Liver (tissue), 3 donors: ENCODE measurements at regions not wholly inside any gene's neighbourhood (a gene's known extent, or its start where the extent isn't known, plus 50 kb on each side); places are given as distances from the start of the nearest gene placed in this dataset.

Experiments
- CTCF ChIP-seq: fragments of 150-350 bp; IDR thresholded peaks from 2 replicates; pipeline ENCODE4 v1.5.1; 2017; ENCODE audit warnings: improper control_type of control experiment, low read depth, low read length; ENCODE audit not compliant: missing input control
- HNF4A ChIP-seq, 2 donors: conservative IDR thresholded peaks; 2 replicates each; pipeline ENCODE4 v1.6.1; 2016; ENCODE audit warnings: antibody characterized with exemption in 2 of 2, mild to moderate bottlenecking in 2 of 2
- JUND ChIP-seq, 2 donors: IDR thresholded peaks; 2 replicates each; pipeline ENCODE4 v1.6.1; 2016; ENCODE audit warnings: antibody characterized with exemption in 2 of 2
- RAD21 ChIP-seq, 2 donors: IDR thresholded peaks; 2 replicates each; pipeline ENCODE4 v1.6.1; 2016; ENCODE audit warnings: antibody characterized with exemption in 2 of 2, mild to moderate bottlenecking in 2 of 2
- RXRA ChIP-seq, 2 donors: IDR thresholded peaks; 2 replicates each; pipeline ENCODE4 v1.6.1; 2017 to 2018; ENCODE audit warnings: antibody characterized with exemption in 2 of 2, mild to moderate bottlenecking in 1 of 2
- SP1 ChIP-seq: IDR thresholded peaks from 2 replicates; pipeline ENCODE4 v1.6.1; 2018; ENCODE audit warnings: antibody characterized with exemption, mild to moderate bottlenecking
- YY1 ChIP-seq: IDR thresholded peaks from 2 replicates; pipeline ENCODE4 v1.6.1; 2016; ENCODE audit warnings: antibody characterized with exemption, mild to moderate bottlenecking
- TF ChIP-seq, protein P1 (sequence below): IDR thresholded peaks from 2 replicates; pipeline ENCODE4 v1.6.1; 2016; ENCODE audit warnings: antibody characterized with exemption, mild to moderate bottlenecking
- TF ChIP-seq, protein P2 (sequence below): IDR thresholded peaks from 2 replicates; pipeline ENCODE4 v1.6.1; 2016; ENCODE audit warnings: antibody characterized with exemption
- donor health status: healthy.
- donor health status: healthy.

DNA sequence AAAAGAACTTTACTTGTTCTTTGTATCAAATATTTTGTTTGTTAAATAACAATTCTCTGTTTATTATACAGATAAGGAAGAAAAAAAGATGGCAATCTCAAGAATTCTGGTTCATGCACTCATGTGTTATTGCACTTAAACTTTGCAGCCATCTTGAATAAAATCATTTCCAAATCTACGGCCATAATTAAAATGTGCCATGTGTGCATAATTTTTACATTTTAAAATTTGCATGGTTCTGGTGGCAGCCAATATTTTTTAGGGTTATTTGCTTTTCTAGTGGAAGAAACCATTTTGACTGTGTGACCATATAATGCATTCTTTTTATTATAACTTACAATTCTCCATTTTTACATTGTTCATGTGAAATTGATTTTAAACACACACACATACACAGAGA, 1518.1 kb upstream of the ZEB2 start:
- TF ChIP-seq, protein P1, sequence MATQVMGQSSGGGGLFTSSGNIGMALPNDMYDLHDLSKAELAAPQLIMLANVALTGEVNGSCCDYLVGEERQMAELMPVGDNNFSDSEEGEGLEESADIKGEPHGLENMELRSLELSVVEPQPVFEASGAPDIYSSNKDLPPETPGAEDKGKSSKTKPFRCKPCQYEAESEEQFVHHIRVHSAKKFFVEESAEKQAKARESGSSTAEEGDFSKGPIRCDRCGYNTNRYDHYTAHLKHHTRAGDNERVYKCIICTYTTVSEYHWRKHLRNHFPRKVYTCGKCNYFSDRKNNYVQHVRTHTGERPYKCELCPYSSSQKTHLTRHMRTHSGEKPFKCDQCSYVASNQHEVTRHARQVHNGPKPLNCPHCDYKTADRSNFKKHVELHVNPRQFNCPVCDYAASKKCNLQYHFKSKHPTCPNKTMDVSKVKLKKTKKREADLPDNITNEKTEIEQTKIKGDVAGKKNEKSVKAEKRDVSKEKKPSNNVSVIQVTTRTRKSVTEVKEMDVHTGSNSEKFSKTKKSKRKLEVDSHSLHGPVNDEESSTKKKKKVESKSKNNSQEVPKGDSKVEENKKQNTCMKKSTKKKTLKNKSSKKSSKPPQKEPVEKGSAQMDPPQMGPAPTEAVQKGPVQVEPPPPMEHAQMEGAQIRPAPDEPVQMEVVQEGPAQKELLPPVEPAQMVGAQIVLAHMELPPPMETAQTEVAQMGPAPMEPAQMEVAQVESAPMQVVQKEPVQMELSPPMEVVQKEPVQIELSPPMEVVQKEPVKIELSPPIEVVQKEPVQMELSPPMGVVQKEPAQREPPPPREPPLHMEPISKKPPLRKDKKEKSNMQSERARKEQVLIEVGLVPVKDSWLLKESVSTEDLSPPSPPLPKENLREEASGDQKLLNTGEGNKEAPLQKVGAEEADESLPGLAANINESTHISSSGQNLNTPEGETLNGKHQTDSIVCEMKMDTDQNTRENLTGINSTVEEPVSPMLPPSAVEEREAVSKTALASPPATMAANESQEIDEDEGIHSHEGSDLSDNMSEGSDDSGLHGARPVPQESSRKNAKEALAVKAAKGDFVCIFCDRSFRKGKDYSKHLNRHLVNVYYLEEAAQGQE, result no peak
- TF ChIP-seq HNF4A (conservative IDR thresholded peaks at IDR 0.05) (no peak), RAD21 (IDR thresholded peaks at IDR 0.05) (no peak), CTCF (no peak), SP1 (no peak), YY1 (no peak), RXRA (IDR thresholded peaks at IDR 0.05) (no peak), JUND (IDR thresholded peaks at IDR 0.05) (no peak)
- TF ChIP-seq, protein P2, sequence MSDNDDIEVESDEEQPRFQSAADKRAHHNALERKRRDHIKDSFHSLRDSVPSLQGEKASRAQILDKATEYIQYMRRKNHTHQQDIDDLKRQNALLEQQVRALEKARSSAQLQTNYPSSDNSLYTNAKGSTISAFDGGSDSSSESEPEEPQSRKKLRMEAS, result no peak
